ENCODE measurements at regions not wholly inside any gene's neighbourhood (a gene's known extent, or its start where the extent isn't known, plus 50 kb on each side); places are given as distances from the start of the nearest gene placed in this dataset.

- TF ChIP-seq USF2 (IDR thresholded peaks at IDR 0.05; ENCODE audit: low read length) (no peak), CHD2 (IDR thresholded peaks at IDR 0.05; ENCODE audit: low read length) (no peak), HDAC6 (IDR thresholded peaks at IDR 0.05; ENCODE audit: low read depth, low read length) (no peak), SIX5 (IDR thresholded peaks at IDR 0.05; ENCODE audit: low read depth, low read length) (no peak), SIN3A (conservative IDR thresholded peaks at IDR 0.05 in 1 of 2, IDR thresholded peaks at IDR 0.05 in 1 of 2; ENCODE audit: low read depth in 1 of 2, low read length in 2 of 2) (no peak)
- TF ChIP-seq, protein P1, sequence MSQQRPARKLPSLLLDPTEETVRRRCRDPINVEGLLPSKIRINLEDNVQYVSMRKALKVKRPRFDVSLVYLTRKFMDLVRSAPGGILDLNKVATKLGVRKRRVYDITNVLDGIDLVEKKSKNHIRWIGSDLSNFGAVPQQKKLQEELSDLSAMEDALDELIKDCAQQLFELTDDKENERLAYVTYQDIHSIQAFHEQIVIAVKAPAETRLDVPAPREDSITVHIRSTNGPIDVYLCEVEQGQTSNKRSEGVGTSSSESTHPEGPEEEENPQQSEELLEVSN (IDR thresholded peaks at IDR 0.05): no peak
These were observed 101.6 kb upstream of the MAP9 start (continued) for GRCh38 chr4:155478336-155478835.

Measured in H1 (cell line).